ENCODE measurements at regions not wholly inside any gene's neighbourhood (a gene's known extent, or its start where the extent isn't known, plus 50 kb on each side); places are given as distances from the start of the nearest gene placed in this dataset.

DNA sequence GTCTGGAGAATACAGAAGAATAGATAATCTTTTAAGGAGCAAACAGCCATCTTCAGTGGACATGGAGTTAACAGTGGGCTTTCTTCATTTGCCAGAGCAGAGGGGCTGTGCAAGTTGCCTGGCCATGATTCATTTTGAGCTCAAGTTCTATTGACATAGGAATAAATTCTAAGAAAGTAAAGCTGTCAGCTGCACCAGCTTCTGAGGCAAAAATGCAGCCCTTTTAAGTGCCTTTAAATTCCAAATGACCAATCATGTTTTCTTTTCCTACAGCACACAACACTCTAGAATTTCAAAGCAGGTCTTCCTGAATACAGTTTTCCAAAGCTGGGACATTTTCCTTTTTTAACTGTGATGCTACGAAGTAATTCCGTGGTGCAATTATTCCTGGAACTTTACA lies 246.4 kb upstream of the NT5C1B start:
- no peak for DNase-seq
- H3K27ac ChIP-seq (replicated peaks), result no peak overlapping the region
- intact Hi-C loops (cut with micrococcal nuclease), result no loop called here
- no peaks in the 10 kb centered on the region for H3K9me3 ChIP-seq (replicated peaks)
- H3K27me3 ChIP-seq (ENCODE audit: low read depth), result no peaks in the 10 kb centered on the region
- no peaks in the 10 kb centered on the region for H3K36me3 ChIP-seq
- TF ChIP-seq, protein P1, sequence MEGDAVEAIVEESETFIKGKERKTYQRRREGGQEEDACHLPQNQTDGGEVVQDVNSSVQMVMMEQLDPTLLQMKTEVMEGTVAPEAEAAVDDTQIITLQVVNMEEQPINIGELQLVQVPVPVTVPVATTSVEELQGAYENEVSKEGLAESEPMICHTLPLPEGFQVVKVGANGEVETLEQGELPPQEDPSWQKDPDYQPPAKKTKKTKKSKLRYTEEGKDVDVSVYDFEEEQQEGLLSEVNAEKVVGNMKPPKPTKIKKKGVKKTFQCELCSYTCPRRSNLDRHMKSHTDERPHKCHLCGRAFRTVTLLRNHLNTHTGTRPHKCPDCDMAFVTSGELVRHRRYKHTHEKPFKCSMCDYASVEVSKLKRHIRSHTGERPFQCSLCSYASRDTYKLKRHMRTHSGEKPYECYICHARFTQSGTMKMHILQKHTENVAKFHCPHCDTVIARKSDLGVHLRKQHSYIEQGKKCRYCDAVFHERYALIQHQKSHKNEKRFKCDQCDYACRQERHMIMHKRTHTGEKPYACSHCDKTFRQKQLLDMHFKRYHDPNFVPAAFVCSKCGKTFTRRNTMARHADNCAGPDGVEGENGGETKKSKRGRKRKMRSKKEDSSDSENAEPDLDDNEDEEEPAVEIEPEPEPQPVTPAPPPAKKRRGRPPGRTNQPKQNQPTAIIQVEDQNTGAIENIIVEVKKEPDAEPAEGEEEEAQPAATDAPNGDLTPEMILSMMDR (IDR thresholded peaks at IDR 0.05; ENCODE audit: borderline replicate concordance), result no peak
- no peak overlapping the region for H3K4me3 ChIP-seq
- H3K4me1 ChIP-seq, result peaks cover 44% of the 10 kb centered on the region

DNA sequence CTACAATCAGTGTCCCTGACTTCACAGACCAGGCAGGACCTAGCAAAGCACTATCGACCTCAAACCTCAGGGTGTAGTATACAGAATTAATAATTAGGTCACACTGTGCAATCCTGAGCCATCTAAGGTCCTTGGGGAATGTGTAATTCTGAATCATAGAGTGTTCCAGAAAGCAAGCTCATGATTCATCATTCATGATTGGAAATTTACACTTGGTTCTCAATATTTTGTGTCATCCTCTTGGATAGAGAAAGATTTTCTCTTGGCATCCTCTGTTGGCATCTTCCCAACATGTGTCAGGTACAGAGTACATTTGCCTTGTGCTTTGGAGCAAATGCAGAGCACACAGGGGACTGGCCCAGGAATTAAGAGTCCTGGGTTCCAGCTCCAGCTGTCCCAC lies 245.0 kb upstream of the NT5C1B start:
- H3K27me3 ChIP-seq (ENCODE audit: low read depth), result no peaks in the 10 kb centered on the region
- no peak overlapping the region for H3K4me3 ChIP-seq
- TF ChIP-seq, protein P1 (IDR thresholded peaks at IDR 0.05; ENCODE audit: borderline replicate concordance), result no peak
- peaks cover 59% of the 10 kb centered on the region for H3K4me1 ChIP-seq
- no peaks in the 10 kb centered on the region for H3K9me3 ChIP-seq (replicated peaks)
- no peak for DNase-seq
- H3K36me3 ChIP-seq, result no peaks in the 10 kb centered on the region
- no peak overlapping the region for H3K27ac ChIP-seq (replicated peaks)
- intact Hi-C loops (cut with micrococcal nuclease), result no loop called here

DNA sequence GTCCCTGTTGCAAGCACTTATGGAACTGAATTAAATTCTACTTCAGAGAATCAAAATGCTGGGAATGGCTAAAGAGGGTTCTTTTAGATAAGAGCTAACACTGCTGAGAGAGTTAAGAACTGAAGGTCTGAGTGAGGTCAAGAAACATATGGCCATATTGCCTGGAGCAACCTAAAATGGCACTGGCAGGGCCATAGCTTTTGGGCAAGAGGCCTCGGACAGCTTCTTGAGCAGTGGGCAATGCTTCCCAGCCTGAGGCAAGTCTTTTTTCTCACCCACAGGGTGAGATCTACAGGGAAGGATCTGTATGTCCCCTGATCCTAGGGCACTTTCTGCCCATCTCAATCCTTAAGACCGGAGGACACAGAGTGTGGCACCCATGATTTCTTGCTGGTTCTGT lies 244.6 kb upstream of the NT5C1B start:
- intact Hi-C loops (cut with micrococcal nuclease), result no loop called here
- no peak for DNase-seq
- TF ChIP-seq, protein P1 (IDR thresholded peaks at IDR 0.05; ENCODE audit: borderline replicate concordance), result no peak
- peaks cover 62% of the 10 kb centered on the region for H3K4me1 ChIP-seq
- no peaks in the 10 kb centered on the region for H3K9me3 ChIP-seq (replicated peaks)
- H3K36me3 ChIP-seq, result no peaks in the 10 kb centered on the region
- no peak overlapping the region for H3K27ac ChIP-seq (replicated peaks)
- H3K27me3 ChIP-seq (ENCODE audit: low read depth), result no peaks in the 10 kb centered on the region
- H3K4me3 ChIP-seq, result no peak overlapping the region

DNA sequence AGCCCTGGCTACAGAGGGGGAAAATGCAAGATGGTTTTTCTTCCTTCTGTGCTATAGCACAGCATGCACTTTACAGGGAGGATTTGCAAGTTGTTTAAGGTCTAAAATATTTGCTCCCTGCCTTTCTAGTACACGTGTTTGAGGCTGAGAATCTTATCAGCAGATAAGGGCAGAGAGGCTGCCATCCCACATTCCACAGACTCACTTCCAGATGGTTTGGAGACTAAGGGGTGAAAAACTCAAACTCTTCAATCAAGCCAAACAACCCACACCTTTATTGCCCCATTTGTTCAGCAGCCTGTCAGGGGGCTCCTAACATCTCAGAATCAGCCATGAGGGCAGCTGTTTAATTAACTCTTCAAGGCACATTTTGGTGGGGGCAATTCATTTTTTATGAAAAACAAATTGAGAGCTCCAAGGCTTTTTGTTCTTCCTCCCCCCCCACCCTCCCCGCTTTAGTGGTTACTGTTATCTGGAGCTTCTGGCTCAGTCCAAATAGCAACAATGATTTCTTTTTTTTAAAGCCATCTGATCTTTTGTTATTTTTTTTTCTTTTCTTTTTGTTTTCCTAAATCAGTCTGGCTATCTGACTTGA lies 242.6 kb upstream of the NT5C1B start:
- DNase-seq, result no peak
- Histone ChIP-seq H3K27me3 (ENCODE audit: low read depth) (no peaks in the 10 kb centered on the region), H3K9me3 (replicated peaks) (no peaks in the 10 kb centered on the region), H3K27ac (replicated peaks) (no peak overlapping the region), H3K4me3 (no peak overlapping the region), H3K36me3 (no peaks in the 10 kb centered on the region), H3K4me1 (peaks cover 62% of the 10 kb centered on the region)
- TF ChIP-seq, protein P1 (IDR thresholded peaks at IDR 0.05; ENCODE audit: borderline replicate concordance), result no peak
- intact Hi-C loops (cut with micrococcal nuclease), result no loop called here

DNA sequence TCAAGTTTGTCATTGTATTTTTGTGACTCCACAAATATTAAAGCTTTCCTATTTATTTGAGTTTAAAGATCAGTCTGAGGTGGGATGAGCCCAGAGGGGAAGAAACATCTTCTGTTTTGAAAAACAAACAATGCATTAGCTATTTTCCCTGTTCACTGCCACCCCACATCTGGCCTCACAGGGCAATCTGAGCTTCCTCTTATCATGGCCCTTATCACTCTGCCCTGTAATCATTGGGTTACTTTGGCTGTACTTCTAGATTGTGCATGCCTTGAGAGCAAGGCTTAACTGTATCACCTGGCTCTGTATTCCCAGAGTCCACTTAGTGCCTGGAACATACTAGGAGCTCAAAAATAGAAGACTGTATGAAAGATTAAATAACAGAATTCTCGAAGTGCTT lies 241.6 kb upstream of the NT5C1B start:
- intact Hi-C loops (cut with micrococcal nuclease), result no loop called here
- TF ChIP-seq, protein P1 (IDR thresholded peaks at IDR 0.05; ENCODE audit: borderline replicate concordance), result no peak
- no peaks in the 10 kb centered on the region for H3K9me3 ChIP-seq (replicated peaks)

More for the DNA sequence above, 241.6 kb upstream of the NT5C1B start:
- H3K4me3 ChIP-seq, result no peak overlapping the region
- no peak for DNase-seq
- peak overlapping the region; percentile 33 for H3K27ac ChIP-seq (replicated peaks)
- H3K36me3 ChIP-seq, result no peaks in the 10 kb centered on the region
- peaks cover 62% of the 10 kb centered on the region for H3K4me1 ChIP-seq
- H3K27me3 ChIP-seq (ENCODE audit: low read depth), result no peaks in the 10 kb centered on the region
